Fibroblast of lung (primary cell): ENCODE measurements at regions not wholly inside any gene's neighbourhood (a gene's known extent, or its start where the extent isn't known, plus 50 kb on each side); places are given as distances from the start of the nearest gene placed in this dataset.

Experiments used
- DNase-seq, 2 donors: peaks; one replicate each; pipeline versions ENCODE4 v3.0.0 to v3.0.0-alpha.2; 2010; ENCODE audit warnings: low read depth in 2 of 2
- H2AFZ ChIP-seq: 2 replicates; pipeline ENCODE4 v1.5.1; 2012; ENCODE audit warnings: low read length, control low read depth, inconsistent platforms
- H3K27ac ChIP-seq: 2 replicates; pipeline ENCODE4 v1.5.1; 2011; ENCODE audit warnings: low read length, control low read depth; ENCODE audit not compliant: insufficient read depth
- H3K27me3 ChIP-seq: 2 replicates; pipeline ENCODE4 v1.5.1; 2011; ENCODE audit warnings: mild to moderate bottlenecking, low read length; ENCODE audit not compliant: control insufficient read depth, insufficient read depth
- H3K36me3 ChIP-seq: 2 replicates; pipeline ENCODE4 v1.5.1; 2011; ENCODE audit warnings: low read length; ENCODE audit not compliant: control insufficient read depth, insufficient read depth
- H3K4me1 ChIP-seq: 2 replicates; pipeline ENCODE4 v1.5.1; 2011; ENCODE audit warnings: low read length; ENCODE audit not compliant: control insufficient read depth, insufficient read depth; ENCODE audit errors: extremely low read depth
- H3K4me2 ChIP-seq: 2 replicates; pipeline ENCODE4 v1.5.1; 2011; ENCODE audit warnings: low read length, control low read depth; ENCODE audit not compliant: insufficient read depth; ENCODE audit errors: extremely low read depth
- H3K4me3 ChIP-seq, 4 experiments: fragments of 200-600 bp in 1 of 4; sonication (generic) in 1 of 4; replicated peaks in 1 of 4; 2 replicates each; pipeline ENCODE4 v1.5.1; 2011 to 2016; ENCODE audit warnings: low read length in 4 of 4, low read depth in 3 of 4, mild to moderate bottlenecking in 3 of 4, control low read depth in 2 of 4, inconsistent platforms in 1 of 4, mixed read lengths in 1 of 4; ENCODE audit not compliant: insufficient read depth in 1 of 4; ENCODE audit errors: control extremely low read depth in 1 of 4
- H3K79me2 ChIP-seq: 2 replicates; pipeline ENCODE4 v1.5.1; 2012; ENCODE audit warnings: mild to moderate bottlenecking, low read length, inconsistent platforms; ENCODE audit not compliant: control insufficient read depth, insufficient read depth
- H3K9ac ChIP-seq: 2 replicates; pipeline ENCODE4 v1.5.1; 2011; ENCODE audit warnings: mild to moderate bottlenecking, low read length, control low read depth; ENCODE audit not compliant: insufficient read depth
- H3K9me3 ChIP-seq: 2 replicates; pipeline ENCODE4 v1.5.1; 2012; ENCODE audit warnings: low read depth, low read length; ENCODE audit not compliant: control insufficient read depth, insufficient read depth
- H4K20me1 ChIP-seq: 2 replicates; pipeline ENCODE4 v1.5.1; 2011; ENCODE audit warnings: low read length; ENCODE audit not compliant: control insufficient read depth, insufficient read depth; ENCODE audit errors: extremely low read depth
- CTCF ChIP-seq, 2 donors: IDR thresholded peaks in 1 of 2; conservative IDR thresholded peaks in 1 of 2; 1 replicate in 1 of 2; 2 replicates in 1 of 2; pipeline ENCODE4 v1.5.1; 2011 to 2012; ENCODE audit warnings: low read length in 2 of 2, control low read depth in 1 of 2, inconsistent platforms in 1 of 2, low read depth in 1 of 2, mild to moderate bottlenecking in 1 of 2
- EZH2 ChIP-seq: IDR thresholded peaks from 2 replicates; pipeline ENCODE4 v1.5.1; 2012; ENCODE audit warnings: low read length, control low read depth, mild to moderate bottlenecking; ENCODE audit errors: missing control alignments

- Histone ChIP-seq H3K4me2 (no peak overlapping the region), H3K27ac (no peak overlapping the region), H3K4me3 (no peak overlapping the region), H2AFZ (no peak overlapping the region), H3K9me3 (no peaks in the 10 kb centered on the region), H3K4me1 (no peaks in the 10 kb centered on the region), H3K36me3 (no peaks in the 10 kb centered on the region), H3K9ac (no peak overlapping the region), H3K27me3 (no peaks in the 10 kb centered on the region), H4K20me1 (no peaks in the 10 kb centered on the region), H3K79me2 (no peaks in the 10 kb centered on the region)
- DNase-seq, result no peak
- TF ChIP-seq EZH2 (no peak), CTCF (conservative IDR thresholded peaks at IDR 0.05 in 1 of 2, IDR thresholded peaks at IDR 0.05 in 1 of 2; ENCODE audit: low read depth in 1 of 2, low read length in 2 of 2) (no peak)
These were observed 246.2 kb downstream of the MRPL39 start for GRCh38 chr21:25361097-25361496.

- Histone ChIP-seq H3K4me2 (no peak overlapping the region), H3K27me3 (no peaks in the 10 kb centered on the region), H3K27ac (no peak overlapping the region), H3K9ac (no peak overlapping the region), H3K79me2 (no peaks in the 10 kb centered on the region), H2AFZ (peak overlapping the region; percentile 7), H4K20me1 (no peaks in the 10 kb centered on the region), H3K36me3 (no peaks in the 10 kb centered on the region), H3K4me3 (no peak overlapping the region), H3K4me1 (no peaks in the 10 kb centered on the region), H3K9me3 (no peaks in the 10 kb centered on the region)
- no peak for DNase-seq
- TF ChIP-seq EZH2 (no peak), CTCF (conservative IDR thresholded peaks at IDR 0.05 in 1 of 2, IDR thresholded peaks at IDR 0.05 in 1 of 2; ENCODE audit: low read depth in 1 of 2, low read length in 2 of 2) (peak; percentile 29 to 33)
These were observed 246.7 kb downstream of the MRPL39 start for GRCh38 chr21:25360593-25360992.

- no peaks in the 10 kb centered on the region for H3K27me3 ChIP-seq
- H2AFZ ChIP-seq, result no peak overlapping the region
- H3K9ac ChIP-seq, result no peak overlapping the region
- H3K9me3 ChIP-seq, result no peaks in the 10 kb centered on the region
- H3K79me2 ChIP-seq, result no peaks in the 10 kb centered on the region
- no peaks in the 10 kb centered on the region for H3K36me3 ChIP-seq
- peak in 1 of 2 donors; percentile 23 for DNase-seq
- H4K20me1 ChIP-seq, result no peaks in the 10 kb centered on the region
- no peak overlapping the region for H3K4me2 ChIP-seq
- H3K4me1 ChIP-seq, result no peaks in the 10 kb centered on the region
- TF ChIP-seq CTCF (conservative IDR thresholded peaks at IDR 0.05 in 1 of 2, IDR thresholded peaks at IDR 0.05 in 1 of 2; ENCODE audit: low read depth in 1 of 2, low read length in 2 of 2), result no peak
- TF ChIP-seq EZH2, result no peak
- no peak overlapping the region for H3K4me3 ChIP-seq
- H3K27ac ChIP-seq, result no peak overlapping the region
These were observed 247.6 kb downstream of the MRPL39 start for GRCh38 chr21:25359724-25360123.
